ENCODE measurements at regions not wholly inside any gene's neighbourhood (a gene's known extent, or its start where the extent isn't known, plus 50 kb on each side); places are given as distances from the start of the nearest gene placed in this dataset.

DNA sequence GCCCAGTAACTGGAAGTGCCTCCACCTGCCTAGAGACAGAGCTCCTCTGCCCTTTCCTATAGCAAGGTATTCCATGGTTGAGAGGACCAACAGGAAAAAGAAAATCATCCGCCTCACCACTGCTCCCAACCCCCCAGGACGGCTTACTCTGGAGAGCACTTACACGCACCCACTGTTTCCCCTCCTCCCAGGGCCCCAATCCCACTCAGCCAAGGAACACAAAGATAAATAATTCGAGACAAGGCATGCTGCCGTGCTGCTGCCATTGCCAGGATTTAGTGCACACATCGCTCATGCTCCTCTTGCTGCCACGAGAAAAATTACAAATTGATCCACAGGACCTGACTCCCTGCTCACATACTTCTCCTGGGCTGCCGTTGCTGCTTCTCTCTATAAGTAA, 516.6 kb downstream of the BUD13 start:
- DNase-seq (ENCODE audit: low spot score), result no peak

DNA sequence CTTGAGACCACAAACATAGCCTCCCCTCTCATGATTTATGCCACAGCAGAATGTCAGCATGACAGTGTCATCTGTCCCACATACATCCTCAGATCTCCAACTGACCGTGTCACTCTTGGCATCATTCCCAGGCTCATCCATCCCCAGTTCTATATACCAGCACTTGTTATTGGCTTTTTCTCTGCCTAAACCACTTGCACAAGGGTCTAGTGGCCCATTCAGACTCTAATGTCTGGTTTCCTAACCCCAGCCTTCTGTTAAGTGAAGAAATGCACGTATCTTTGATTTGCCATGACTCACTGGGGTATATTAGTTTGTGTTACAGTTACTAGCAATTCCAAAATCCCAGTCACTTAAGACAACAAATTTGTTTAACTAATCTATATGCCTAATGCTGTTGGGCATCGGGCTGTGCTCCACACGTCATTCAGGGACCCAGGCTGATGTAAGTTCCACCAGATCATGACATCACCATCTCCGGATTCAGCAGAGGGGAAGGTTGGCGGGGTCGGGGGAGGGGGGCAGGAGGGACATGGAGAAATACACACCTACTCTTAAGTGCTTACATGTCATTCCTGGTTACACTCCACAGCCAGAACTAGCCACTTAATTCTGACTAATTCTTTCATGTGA, 517.4 kb downstream of the BUD13 start:
- DNase-seq (ENCODE audit: low spot score), result no peak

DNA sequence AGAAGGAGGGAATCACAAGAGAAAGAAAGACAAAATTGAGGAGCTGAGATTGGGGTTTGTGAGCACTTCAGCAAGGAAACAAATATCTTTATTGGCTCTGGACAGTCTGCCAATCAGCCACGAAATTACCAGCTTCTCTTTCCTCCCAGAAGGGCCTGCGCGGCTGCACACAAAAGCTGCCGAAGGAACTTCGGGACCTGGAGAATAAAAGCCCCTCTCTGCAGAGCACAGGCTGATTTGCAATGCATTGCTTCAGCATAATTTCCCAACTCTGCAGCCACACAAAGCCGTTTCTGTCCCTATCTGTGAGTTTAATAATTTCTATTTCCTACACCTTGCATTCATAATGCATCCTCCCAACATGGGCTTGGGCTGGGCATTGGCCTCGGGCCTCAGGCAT, 522.6 kb downstream of the BUD13 start:
- no peak for DNase-seq (ENCODE audit: low spot score)

DNA sequence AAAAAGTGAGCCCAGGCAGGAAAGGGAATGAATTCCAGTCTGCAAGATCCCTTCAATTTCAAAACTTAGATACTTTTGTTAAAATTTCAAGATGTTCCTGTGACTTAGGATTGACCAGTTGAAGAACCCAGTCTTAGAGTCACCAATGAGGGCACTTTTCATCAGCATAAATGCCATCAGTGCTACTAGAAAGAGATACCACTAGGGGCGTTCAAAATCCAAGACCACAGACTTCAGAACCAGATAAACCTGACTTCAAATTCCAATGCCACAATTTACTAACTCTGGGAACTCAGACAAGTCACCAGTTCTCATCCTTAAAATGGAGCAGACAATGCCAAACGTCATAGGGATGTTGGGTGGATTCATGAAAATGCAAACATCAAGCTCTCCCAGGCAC, 523.2 kb downstream of the BUD13 start:
- DNase-seq (ENCODE audit: low spot score), result no peak

DNA sequence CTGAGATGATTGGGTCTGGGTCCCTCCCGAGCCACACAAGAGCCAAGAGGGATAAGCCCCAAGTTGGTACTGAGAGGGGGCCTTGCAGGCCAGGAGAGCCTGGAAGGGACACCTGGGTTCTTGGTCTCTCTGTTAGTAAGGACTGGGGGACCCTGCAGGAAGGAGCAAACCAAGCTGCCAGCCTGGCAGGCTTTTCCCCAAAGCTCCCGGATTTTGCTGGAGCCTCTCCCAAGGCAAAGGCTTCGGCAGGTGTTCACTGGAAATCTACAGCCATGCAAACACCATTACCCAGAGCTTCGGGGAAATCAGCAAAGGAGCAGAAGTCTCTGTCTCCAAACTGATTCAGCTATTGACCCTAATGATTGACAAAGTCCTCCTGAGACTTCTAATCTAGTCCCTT, 527.9 kb downstream of the BUD13 start:
- DNase-seq (ENCODE audit: low spot score), result no peak

DNA sequence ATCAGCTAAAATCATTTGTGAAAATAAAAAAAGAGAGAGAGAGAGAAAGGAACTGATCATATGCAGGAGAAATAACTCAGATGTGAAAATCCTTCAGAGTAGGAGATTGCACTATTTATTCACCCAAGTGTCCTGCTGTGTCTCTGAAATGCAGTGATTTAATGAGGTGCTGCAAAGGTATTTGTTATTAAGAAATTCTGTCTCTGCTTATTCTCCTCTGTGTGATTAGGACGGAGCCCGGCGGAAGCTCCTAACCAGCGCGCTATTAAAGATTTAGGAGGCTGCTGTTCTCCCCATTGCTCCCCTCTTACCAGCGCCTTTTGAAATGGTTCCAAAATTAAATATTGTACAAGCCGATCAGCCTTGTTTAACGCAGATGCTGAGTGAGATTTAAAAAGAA, 528.3 kb downstream of the BUD13 start:
- DNase-seq (ENCODE audit: low spot score), result no peak

DNA sequence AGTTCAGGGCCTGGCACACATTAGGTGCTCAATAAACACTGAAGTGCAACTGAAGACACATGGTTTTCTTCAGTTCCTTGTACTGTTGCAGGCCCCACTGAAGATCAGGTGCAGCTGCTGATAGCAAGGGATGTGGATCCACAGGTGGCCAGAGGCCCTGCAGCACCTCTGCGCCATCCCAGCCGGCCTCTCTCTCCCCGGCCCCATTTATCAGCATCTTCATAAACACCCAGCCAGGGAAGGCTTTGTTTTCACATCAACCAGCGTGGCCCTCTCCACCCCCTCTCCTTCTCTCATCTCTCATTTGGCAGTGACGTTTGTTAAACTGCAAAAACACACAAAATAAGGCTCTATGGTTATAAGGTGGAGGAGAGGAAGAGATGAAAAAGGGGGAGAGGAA, 528.8 kb downstream of the BUD13 start:
- no peak for DNase-seq (ENCODE audit: low spot score)

DNA sequence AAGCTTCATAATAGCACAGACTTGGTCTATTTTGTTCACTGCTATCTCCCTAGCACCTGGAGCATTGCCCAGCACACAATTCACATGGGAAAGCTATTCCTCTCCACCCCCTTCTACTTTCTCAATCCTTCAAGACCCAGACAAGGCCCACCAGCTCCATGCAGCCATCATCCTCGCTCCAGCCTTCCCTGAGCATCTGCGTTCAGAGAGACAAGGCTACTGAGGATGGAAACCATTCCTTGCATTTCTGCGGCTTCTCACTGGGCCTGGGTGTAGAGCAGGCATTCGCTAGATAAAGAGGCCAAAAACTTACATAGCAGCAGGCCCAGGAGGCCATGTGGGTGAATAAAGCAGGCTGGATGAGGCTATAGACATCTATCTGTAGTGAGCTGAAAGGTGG, 530.8 kb downstream of the BUD13 start:
- DNase-seq (ENCODE audit: low spot score), result no peak

DNA sequence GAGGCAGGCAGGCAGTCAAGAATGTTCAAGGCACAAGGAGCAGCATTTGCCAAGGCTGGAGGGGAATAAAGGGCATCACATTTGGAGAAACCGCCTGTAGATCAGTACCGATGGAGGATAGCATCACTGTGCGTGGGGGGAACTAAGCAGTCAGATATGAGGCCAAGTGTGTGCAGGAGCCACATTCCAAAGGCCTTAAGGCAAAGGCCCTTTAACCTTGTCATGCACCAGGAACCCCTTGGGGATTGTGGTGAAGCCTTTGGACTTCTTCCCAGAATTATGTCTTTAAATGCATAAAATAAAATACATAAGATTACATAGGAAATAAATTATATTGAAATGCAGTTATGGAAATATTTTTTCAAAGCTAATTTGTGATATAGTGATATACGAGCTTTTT, 532.1 kb downstream of the BUD13 start:
- DNase-seq (ENCODE audit: low spot score), result no peak

DNA sequence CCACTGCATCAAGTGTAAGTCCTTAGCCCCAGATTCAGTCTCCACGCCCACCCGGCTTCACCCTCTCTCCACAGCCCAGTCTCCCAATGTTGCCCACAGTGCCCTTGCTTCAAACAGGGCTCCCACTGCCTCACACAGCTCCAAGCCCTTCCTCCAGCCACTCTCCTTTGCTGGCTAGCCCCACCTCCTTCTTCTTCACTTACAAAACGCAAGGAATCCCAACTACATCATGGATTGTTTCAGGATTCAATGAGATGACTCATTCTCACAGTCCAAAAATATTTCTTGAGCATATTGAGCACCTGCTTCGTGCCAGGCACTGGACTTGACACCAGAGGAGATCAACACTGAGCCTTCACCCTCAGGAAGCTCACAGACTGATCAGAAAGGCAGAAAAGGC, 533.5 kb downstream of the BUD13 start:
- DNase-seq (ENCODE audit: low spot score), result no peak

DNA sequence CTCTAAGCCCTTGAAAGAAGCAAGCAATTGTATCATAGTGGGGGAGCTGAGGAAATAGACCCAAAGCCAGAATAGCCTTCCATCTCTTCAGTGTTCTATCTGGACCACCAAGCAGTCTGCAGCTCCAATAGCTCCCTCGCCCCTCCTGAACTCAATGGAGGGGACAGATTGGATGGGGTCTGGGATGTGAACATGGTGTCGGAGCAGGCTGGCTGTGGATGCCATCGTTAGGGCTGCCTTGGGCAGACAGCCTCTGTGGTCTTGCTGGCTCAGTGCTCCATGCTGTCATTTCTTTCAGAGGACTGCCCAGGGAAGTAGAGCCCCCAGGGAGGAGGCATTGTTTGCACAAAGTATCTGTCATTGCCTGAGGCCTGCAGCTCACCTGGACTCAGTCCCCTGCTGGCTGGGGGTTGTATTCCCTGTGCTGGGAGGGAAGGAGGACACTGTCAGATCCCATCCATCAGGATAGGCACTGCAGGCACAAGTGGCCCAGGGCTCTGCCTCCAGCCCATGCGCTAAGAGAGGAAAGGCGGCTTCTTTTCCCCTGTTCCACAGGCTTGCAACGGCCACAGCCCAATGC, 537.7 kb downstream of the BUD13 start:
- DNase-seq (ENCODE audit: low spot score), result no peak

DNA sequence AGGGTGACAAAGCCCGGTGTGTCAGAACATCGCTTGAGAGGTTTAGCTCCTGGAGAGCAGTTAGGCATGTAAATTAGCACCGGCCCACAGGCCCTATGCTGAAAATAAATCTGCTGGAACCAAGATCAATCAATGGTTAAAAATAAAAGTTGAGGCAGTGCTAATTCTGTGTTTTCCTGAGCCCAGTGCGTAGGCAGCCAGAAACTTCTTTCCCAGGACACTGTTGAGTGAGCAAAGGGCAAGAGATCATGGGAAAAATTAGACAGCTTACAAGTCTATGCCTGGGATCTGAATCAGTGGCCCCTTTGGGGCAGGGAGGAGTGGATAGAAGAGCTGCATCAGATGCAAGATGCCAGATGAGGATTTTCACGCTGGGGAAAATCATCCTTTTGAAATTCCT, 539.2 kb downstream of the BUD13 start:
- no peak for DNase-seq (ENCODE audit: low spot score)

DNA sequence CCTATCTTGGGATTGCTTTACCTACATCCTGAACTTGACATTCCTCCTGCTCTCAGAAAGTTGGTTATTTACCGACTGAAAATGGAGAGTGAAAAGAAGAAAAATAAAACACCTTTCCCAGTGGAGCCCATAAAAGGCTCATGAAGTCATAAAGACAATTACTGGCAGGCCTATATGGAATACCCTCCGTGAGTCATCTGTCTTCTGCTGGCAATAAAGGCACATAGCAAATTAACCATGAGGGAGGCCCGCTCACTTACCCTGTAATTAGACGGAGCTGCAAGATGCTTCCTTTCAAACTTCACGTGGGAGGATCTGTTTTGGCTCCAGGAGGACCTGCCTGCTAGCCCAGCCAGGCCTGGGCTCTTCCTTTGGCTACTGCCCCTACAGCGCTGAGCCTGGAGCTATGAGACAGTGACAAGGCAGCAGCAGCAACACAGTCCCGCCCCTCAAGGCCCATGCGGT, 540.4 kb downstream of the BUD13 start:
- DNase-seq (ENCODE audit: low spot score), result no peak

DNA sequence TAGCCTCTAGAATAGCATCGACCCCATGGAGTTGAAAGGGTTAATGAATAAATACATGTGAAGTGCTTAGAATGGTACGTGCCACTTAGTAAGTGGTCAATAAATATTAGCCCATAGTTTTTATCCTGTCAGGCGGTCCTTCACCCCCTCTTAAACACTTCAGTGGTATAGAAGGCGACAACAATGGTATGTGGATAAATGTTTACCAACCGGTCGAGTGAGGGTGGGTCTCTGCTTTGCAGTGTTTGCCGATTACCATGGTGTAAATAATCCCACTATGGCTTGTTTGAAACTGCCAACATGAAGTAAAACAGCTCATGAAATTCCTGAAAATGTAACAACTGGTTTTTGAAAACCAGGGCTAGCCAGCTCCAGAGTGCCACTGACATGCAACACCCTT, 541.2 kb downstream of the BUD13 start:
- DNase-seq (ENCODE audit: low spot score), result no peak

DNA sequence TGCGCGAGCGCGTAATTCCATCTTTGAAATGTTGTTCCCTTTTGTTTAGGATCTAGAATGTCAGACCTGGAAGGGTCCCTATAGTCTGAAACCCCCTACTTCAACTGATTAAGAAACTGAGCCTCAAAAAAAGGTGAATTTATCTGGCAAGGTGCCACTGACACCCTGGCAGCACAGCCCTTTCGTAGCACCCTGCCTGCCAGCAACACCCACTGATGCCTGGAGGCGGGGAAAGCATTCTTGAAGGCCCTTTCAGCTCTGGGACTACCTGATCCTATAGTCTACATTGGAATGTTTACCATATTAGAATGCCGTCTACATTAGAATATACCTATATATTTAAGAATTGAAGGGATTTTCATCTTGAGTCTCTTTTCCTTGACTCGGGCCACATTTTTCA, 542.3 kb downstream of the BUD13 start:
- no peak for DNase-seq (ENCODE audit: low spot score)

DNA sequence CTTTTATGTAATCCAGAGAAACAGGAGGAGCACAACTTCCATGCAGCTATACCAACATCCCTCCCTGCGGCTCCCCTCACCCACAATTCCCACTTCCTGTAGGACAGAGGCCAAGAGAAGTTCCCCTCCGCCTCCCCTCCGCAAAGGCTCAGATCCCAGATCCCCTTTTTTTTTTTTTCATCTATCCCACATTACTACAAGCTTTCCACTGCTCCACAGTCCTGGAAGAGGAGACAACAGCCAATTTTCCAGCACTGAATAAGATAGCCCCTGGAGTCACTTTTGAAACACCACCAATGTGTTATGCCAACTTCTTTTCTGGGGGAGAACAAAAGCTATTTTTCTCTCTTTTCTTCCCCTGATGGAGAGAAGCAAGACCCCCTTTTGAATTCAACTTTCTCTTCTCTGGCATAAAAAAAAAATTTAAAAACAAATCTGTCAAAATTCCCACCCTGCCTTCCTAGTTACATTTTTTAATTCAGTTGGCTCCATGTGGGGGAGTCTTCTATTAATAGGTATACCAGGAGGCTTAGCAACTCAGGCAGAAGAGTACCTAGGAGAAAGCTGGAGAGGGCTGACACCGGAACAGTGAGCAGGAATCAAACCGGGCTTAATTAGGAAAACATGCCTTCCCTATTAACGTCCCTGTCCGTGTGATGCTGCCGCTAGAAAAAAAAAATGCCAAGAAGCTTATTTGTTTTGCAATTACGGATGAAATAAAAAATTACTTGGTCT, 543.4 kb downstream of the BUD13 start:
- DNase-seq (ENCODE audit: low spot score), result no peak

DNA sequence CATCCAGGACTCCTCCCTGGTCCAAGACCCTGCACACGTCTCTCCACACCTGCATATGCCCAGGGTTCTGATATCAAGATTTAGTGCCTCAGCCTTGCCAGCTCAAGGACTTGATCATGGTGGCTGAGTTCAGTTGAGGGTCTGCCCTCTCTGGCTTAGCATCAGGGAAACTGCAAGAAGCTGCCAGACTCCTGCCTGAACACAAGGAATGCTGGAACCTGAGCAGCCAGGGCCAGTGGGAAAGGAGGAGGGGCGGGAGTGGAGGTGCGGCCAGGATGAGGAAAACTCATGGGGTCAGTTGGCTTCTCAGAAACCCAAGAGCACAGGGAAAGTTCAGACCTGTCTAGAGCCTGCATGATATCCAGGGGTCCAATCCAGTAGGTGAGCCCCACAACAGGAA, 546.1 kb downstream of the BUD13 start:
- DNase-seq (ENCODE audit: low spot score), result no peak

DNA sequence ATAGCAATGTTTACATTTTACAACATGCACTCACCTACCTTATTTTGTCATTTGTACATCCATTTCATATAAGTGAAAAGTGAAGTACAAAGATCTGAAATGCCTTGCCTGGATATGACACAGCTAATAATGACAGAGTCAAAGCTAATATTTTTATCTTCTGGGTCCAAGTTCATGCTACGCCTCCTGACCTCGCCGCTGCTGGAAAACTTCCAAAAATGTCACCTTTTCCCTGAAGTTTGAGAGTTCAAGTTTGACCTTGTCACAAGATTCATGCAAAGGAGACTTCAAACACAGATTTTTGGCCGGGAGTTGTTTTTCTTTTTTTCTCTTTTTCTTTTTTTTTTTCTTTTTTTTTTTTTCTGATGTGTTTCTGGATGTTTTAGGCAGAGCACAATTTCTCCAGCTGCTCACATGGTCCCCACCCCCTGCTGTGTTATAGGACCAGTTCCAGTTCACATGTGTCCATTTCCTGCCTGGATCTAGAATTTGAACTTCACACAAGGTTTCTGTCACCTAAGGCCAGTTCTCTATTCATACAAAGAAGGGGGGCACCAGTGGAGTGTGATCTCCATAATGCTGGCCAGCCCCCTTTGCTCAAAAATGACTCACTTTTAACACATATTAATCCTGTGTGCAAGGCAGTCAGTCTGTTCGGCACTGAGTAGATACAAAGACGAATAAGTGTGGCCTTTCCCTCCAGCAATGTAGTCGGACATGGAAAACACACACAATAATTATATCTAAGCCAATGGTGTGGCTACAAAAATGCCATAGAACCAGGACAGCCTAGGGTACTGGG, 546.8 kb downstream of the BUD13 start:
- no peak for DNase-seq (ENCODE audit: low spot score)

DNA sequence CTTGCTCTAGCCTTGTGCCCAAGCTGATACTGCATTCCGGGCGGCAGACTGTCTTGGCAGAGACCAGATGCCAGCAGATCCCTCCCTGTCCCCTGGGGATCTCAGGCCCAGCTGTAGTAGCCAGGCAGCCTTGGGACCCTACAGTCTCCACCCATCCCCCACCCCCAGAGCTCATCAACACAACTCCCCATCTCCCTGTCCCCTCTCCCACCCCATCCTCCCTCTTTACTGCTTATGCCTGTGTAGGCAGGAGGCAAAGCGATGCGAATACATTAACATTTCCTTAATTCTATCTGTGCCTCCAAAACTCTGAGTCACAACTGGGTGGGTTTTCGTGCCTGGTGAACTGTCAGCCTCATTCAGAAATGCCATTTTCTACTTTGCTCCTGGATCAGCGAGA, 547.6 kb downstream of the BUD13 start:
- DNase-seq (ENCODE audit: low spot score), result no peak

DNA sequence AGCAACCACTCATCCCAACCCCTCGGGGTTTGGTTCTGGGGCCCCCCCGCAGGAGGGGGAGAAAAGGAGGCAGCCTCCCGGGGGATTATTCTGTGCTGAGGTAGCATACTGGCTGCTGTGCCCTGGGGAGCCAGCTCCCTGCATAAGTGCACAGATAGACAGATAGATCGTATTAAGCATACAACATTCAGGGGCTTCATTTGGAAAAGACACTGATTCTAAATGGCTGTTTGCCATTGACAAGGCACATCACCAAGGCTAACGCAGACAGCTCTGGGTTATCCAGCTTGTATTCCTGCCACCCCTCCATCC, 547.9 kb downstream of the BUD13 start:
- DNase-seq (ENCODE audit: low spot score), result no peak

DNA sequence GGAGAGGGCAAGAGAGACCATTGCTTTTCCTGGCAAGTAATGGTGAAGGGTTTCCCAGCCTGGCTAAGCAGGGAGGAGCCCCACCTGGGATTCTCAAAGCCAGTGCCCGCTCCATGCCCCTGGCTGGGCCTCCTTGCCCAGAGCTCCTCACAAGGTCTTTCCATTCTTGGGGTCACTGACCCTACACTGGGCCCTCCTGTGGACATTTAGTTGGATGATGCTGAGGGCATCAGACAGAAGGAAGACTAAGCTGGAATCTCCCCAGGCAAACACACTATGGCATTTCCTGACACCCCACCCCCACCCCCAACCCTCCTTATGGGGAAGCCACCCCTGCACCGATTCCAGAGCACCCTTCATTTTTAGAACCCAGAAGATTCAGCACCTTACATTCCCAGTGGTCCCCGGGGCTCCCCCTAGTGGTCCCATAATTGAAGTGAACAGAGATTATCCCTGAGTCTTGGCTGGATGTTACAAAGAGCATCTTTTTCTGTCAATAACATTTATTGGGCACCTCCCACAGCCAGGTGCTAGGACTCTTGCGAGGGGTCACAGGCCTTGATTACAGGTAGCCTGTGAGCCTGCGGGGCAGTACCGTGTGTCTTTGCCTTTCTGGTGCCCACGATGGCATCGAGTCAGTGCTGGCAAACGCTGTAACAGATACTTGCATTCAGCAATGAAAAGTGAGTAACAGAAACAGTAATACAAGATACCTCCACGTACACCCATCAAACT, 548.5 kb downstream of the BUD13 start:
- DNase-seq (ENCODE audit: low spot score), result no peak

DNA sequence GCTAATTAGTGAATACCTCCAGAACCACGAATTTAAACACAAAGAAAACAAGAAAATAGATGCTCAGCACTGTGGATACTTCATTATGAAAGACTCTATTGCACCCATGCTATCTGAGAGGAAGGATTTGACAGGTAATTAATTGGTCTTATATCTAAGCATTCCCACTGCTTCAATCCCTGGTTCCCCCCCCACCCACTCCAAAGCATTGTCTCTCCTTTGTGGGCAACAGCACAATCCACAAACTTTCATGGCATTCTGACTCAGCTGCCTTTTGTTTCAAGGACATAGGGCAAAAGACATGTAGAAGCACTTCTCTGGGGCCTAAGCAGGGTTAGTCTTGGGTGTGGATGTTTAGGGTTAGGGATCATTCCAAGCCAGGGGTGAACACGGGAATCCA, 551.4 kb downstream of the BUD13 start:
- no peak for DNase-seq (ENCODE audit: low spot score)

Measured in H4 (cell line).